Psoas muscle (tissue), 7 donors: ENCODE measurements at regions not wholly inside any gene's neighbourhood (a gene's known extent, or its start where the extent isn't known, plus 50 kb on each side); places are given as distances from the start of the nearest gene placed in this dataset.
"Not testable (repeated sequence)": the region's sequence is repeated elsewhere in the genome, so short reads cannot be mapped to it uniquely, and the experiment has no call there.

Experiments
- ATAC-seq, 4 donors: fragments of 200-7000 bp; cut with Tn5 transposase; one replicate each; pipeline ENCODE4 v1.9.1; 2020; ENCODE audit warnings: moderate library complexity in 3 of 4, mild to moderate bottlenecking in 2 of 4
- DNase-seq, 2 donors: peaks; one replicate each; pipeline ENCODE4 v3.0.0-alpha.2; 2020
- H3K27ac ChIP-seq: fragments of 200-600 bp; one replicate; pipeline ENCODE4 v1.8.0; 2022
- H3K27me3 ChIP-seq, 3 donors: fragments of 200-600 bp in 1 of 3; one replicate each; pipeline versions ENCODE4 v1.6.1 to v1.8.0; 2013 to 2022; ENCODE audit warnings: low read length in 2 of 3, mild to moderate bottlenecking in 2 of 3, moderate library complexity in 1 of 3; ENCODE audit not compliant: insufficient read depth in 3 of 3
- H3K36me3 ChIP-seq, 2 donors: fragments of 200-600 bp in 1 of 2; one replicate each; pipeline versions ENCODE4 v1.6.1 to v1.8.0; 2013 to 2022; ENCODE audit warnings: low read depth in 1 of 2, mild to moderate bottlenecking in 1 of 2, moderate library complexity in 1 of 2; ENCODE audit not compliant: insufficient read depth in 1 of 2
- H3K4me1 ChIP-seq: fragments of 200-600 bp; one replicate; pipeline ENCODE4 v1.8.0; 2022
- H3K4me3 ChIP-seq: fragments of 200-600 bp; one replicate; pipeline ENCODE4 v1.8.0; 2022; ENCODE audit warnings: mild to moderate bottlenecking
- H3K9me3 ChIP-seq: fragments of 200-600 bp; one replicate; pipeline ENCODE4 v1.8.0; 2022
- CTCF ChIP-seq: fragments of 200-600 bp; IDR thresholded peaks from one replicate; pipeline ENCODE4 v1.8.0; 2022; ENCODE audit warnings: antibody characterized with exemption
- WGBS, 3 donors: extraction: QIAGEN DNeasy Blood & Tissue Kit; methylation state at CpG; one replicate each; pipeline versions ENCODE4 v1.1.6 to v1.1.7; 2013; 5-methylcytosine and 5-hydroxymethylcytosine counted together
- intact Hi-C, 2 donors: fragments of 100-400 bp; cut with DNase I; formaldehyde crosslinking; loops; one replicate each; pipeline versions ENCODE4 v1.11.0 to v1.14.2; 2022
- donor health status: healthy with polysubstance abuse.
- donor health status: DM: no; HTN: no; CAD: no; lungs with moderate emphysema.
- donor health status: Bipolar disorder and iron deficiency.
- donor health status: healthy.
- donor health status: DM: yes; HTN: yes; CAD: no.
- donor health status: DM: no; HTN: no; CAD: no.
- donor health status: DM: yes; HTN: yes; CAD: no.

DNA sequence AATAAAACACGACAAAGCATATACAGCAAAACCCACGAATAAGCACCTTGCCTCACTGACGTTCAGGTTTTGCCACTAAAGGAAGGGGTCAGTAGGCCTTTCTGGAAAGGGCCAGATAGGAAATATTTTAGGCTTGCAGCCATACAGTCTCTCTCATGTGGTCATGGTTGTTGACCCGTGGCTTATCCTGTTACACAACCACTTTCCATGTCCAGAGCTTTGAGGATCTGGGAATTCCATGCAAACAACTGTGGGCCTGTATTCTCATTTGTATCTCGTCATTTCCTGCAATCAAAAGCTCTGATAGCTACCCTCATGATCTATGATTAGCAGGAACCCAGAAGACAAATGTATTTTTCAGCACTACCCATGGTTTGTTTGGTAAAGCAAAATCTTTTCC, 108.3 kb downstream of the DRD1 start:
- TF ChIP-seq CTCF = no peak
- no peak overlapping the region for H3K4me3 ChIP-seq
- no peaks in the 10 kb centered on the region for H3K4me1 ChIP-seq
- no peak for DNase-seq
- no peaks in the 10 kb centered on the region for H3K36me3 ChIP-seq
- intact Hi-C loops = no loop called here
- H3K27ac ChIP-seq = no peak overlapping the region
- 14 to 30% (median 23%) methylated on average over 5 of the region's 5 CpGs for WGBS, 3 donors
- no peaks in the 10 kb centered on the region for H3K27me3 ChIP-seq
- no peaks in the 10 kb centered on the region for H3K9me3 ChIP-seq
- ATAC-seq = no peak

- H3K36me3 ChIP-seq, H3K27ac ChIP-seq, H3K4me1 ChIP-seq, ATAC-seq, H3K9me3 ChIP-seq, H3K4me3 ChIP-seq, intact Hi-C loops, H3K27me3 ChIP-seq, DNase-seq: not testable (repeated sequence)
- 75 to 80% (median 78%) methylated on average over 14 of the region's 14 CpGs for WGBS, 3 donors
These were observed 112.6 kb downstream of the DRD1 start for GRCh38 chr5:175331173-175332036.

DNA sequence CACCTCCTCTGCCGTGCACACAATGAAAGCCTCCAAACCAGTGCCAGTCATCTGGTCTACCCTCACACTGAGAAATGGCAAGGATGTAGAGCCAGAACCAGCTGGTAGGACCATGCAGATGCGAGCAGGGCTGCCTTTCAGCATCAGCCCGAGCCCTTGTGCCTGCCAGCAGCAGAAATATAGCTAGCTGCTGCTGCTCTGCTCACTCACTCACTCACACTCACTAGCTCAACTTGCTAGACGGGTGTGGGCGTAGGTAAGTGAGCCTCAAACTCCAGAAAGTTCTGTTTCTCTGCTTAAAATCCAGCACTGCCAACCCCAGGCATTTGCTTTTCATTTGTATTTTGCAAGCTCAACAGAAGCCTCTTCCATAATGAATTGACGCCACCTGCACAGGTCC, 114.0 kb downstream of the DRD1 start:
- WGBS, 3 donors = 68 to 78% (median 74%) methylated on average over 6 of the region's 6 CpGs
- intact Hi-C loops = no loop called here
- DNase-seq (no peak), ATAC-seq (no peak)
- H3K9me3 ChIP-seq = no peaks in the 10 kb centered on the region
- no peak for TF ChIP-seq CTCF
- no peaks in the 10 kb centered on the region for H3K27me3 ChIP-seq
- H3K4me3 ChIP-seq = no peak overlapping the region
- no peaks in the 10 kb centered on the region for H3K36me3 ChIP-seq
- no peaks in the 10 kb centered on the region for H3K4me1 ChIP-seq
- H3K27ac ChIP-seq = no peak overlapping the region

DNA sequence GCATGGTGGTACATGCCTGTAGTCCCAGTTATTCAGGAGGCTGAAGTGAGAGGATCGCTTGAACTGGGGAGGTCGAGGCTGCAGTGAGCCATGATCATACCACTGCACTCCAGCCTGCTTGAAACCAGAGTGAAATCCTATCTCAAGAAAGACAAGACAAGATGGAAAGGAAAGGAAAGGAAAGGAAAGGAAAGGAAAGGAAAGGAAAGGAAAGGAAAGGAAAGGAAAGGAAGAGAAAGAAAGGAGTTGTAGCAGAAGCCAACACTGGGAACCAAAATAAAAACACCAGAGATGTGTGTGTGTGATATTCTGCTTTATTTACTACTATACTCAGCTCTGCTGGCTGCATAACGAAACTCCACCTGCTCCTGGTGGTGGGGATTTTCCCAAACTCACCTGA, 115.3 kb downstream of the DRD1 start:
- no peak for DNase-seq
- no peaks in the 10 kb centered on the region for H3K27me3 ChIP-seq
- intact Hi-C loops = no loop called here
- WGBS, 3 donors = 63 to 70% (median 65%) methylated on average over 3 of the region's 3 CpGs
- H3K4me1 ChIP-seq = no peaks in the 10 kb centered on the region
- TF ChIP-seq CTCF = no peak
- ATAC-seq = no peak
- H3K27ac ChIP-seq = no peak overlapping the region
- no peaks in the 10 kb centered on the region for H3K9me3 ChIP-seq
- no peak overlapping the region for H3K4me3 ChIP-seq
- H3K36me3 ChIP-seq = no peaks in the 10 kb centered on the region

DNA sequence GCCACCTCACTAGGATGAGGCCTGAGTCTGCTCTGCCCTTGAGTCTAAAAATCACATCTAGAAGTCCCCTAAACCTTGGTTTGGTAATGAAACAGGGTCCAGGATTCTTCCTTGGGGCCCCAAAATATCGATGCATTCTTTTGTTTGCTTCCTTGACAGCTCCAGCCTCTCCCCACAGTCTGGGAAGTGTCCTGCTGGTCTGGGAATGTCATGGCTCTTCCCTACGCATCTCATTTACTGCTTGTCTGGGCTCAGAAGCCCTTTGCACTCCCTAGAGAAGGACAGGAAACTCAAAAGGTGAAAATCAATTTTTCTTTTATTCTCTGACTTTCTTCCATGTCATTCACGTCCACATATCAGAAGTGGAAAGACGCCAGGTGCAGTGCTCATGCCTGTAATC, 115.8 kb downstream of the DRD1 start:
- no peak for TF ChIP-seq CTCF
- H3K4me3 ChIP-seq = no peak overlapping the region
- H3K27me3 ChIP-seq = no peaks in the 10 kb centered on the region
- 48 to 58% (median 57%) methylated on average over 4 of the region's 4 CpGs for WGBS, 3 donors
- intact Hi-C loops = no loop called here
- H3K9me3 ChIP-seq = no peaks in the 10 kb centered on the region
- H3K27ac ChIP-seq = no peak overlapping the region
- DNase-seq = no peak
- H3K4me1 ChIP-seq = no peaks in the 10 kb centered on the region
- H3K36me3 ChIP-seq = no peaks in the 10 kb centered on the region
- ATAC-seq = no peak
